Stomach (tissue), 4 donors: ENCODE measurements at regions not wholly inside any gene's neighbourhood (a gene's known extent, or its start where the extent isn't known, plus 50 kb on each side); places are given as distances from the start of the nearest gene placed in this dataset.

Experiments used
- EP300 ChIP-seq: sonication (generic); formaldehyde crosslinking; IDR thresholded peaks from one replicate; pipeline ENCODE4 v1.6.1; 2017; ENCODE audit warnings: antibody characterized with exemption
- TF ChIP-seq, protein P1 (sequence below), 7 experiments: fragments of 450-650 bp in 4 of 7; fragments of 200-600 bp in 3 of 7; sonication (generic) in 3 of 7; IDR thresholded peaks; one replicate each; pipeline ENCODE4 v1.5.1; 2016 to 2019; ENCODE audit warnings: antibody characterized with exemption in 7 of 7, control low read depth in 2 of 7, mild to moderate bottlenecking in 1 of 7

DNA sequence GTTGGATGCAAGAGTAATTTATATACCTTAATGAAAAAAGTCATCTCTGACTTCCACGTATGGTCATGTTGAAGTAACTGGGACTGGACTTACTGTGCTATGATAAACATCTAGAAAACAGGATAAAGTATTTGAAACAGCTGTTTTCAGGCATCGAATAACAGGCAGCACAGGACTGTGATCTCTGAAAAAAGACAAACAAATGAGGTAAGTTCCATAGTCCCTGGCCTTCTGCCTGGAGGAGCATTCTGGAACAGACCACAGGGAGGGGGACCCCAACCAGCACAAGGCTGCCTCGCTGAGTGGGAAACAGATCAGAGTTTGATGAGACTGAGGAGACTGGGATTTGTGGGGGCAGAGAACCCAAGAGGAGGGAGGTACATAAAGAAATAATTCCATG is 89.1 kb upstream of the HABP2 start:
- TF ChIP-seq, protein P1, sequence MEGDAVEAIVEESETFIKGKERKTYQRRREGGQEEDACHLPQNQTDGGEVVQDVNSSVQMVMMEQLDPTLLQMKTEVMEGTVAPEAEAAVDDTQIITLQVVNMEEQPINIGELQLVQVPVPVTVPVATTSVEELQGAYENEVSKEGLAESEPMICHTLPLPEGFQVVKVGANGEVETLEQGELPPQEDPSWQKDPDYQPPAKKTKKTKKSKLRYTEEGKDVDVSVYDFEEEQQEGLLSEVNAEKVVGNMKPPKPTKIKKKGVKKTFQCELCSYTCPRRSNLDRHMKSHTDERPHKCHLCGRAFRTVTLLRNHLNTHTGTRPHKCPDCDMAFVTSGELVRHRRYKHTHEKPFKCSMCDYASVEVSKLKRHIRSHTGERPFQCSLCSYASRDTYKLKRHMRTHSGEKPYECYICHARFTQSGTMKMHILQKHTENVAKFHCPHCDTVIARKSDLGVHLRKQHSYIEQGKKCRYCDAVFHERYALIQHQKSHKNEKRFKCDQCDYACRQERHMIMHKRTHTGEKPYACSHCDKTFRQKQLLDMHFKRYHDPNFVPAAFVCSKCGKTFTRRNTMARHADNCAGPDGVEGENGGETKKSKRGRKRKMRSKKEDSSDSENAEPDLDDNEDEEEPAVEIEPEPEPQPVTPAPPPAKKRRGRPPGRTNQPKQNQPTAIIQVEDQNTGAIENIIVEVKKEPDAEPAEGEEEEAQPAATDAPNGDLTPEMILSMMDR (IDR thresholded peaks at IDR 0.05), result no peak
- no peak for TF ChIP-seq EP300
